GM19025 (cell line): ENCODE measurements at regions not wholly inside any gene's neighbourhood (a gene's known extent, or its start where the extent isn't known, plus 50 kb on each side); places are given as distances from the start of the nearest gene placed in this dataset.
"Not testable (repeated sequence)": the region's sequence is repeated elsewhere in the genome, so short reads cannot be mapped to it uniquely, and the experiment has no call there.

Experiments used
- ATAC-seq: cut with Tn5 transposase; IDR thresholded peaks from one replicate; pipeline ENCODE4 v1.9.1; 2021; ENCODE audit warnings: mild to moderate bottlenecking, low read depth, moderate library complexity; ENCODE audit not compliant: unreplicated experiment

DNA sequence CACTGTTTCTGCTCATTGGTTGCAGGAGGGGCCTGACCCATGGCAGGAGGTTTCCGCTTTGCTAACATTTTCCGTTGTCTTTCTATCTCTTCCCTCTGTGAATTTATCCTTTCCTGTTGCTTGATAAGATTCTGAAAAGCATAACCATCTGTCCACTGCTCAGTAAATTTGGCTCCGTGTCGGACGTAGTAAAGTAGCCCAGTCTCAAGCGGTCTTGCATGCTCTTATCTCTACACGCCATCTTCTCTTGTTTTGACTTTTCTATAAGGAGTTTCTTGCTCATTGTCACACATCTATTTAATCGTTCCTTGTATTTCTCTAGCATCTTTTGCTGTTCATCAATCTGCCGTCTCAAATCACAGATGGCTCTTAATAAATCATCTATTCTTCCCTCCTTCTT, 216.3 kb upstream of the CCL2 start:
- ATAC-seq: not testable (repeated sequence)

DNA sequence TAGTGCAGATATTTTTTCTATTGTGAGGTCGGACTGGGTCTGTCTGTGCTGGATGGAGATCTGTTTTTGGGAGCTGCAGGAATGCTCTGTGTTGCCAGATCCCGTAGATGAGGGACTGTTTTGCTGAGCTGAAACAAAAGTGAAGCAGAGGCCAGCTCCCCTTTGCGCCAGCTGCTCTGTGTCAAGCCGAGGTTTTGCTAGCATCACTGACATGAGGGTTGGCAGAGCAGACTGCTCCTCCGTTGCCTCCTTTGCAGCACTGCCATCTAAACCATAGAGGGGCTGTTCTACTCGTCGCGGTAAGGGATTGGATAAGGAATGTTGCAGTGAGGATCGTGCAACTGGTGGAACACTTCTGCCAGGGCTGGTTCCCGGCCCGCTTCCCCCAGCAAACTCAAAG, 215.9 kb upstream of the CCL2 start:
- ATAC-seq: not testable (repeated sequence)

DNA sequence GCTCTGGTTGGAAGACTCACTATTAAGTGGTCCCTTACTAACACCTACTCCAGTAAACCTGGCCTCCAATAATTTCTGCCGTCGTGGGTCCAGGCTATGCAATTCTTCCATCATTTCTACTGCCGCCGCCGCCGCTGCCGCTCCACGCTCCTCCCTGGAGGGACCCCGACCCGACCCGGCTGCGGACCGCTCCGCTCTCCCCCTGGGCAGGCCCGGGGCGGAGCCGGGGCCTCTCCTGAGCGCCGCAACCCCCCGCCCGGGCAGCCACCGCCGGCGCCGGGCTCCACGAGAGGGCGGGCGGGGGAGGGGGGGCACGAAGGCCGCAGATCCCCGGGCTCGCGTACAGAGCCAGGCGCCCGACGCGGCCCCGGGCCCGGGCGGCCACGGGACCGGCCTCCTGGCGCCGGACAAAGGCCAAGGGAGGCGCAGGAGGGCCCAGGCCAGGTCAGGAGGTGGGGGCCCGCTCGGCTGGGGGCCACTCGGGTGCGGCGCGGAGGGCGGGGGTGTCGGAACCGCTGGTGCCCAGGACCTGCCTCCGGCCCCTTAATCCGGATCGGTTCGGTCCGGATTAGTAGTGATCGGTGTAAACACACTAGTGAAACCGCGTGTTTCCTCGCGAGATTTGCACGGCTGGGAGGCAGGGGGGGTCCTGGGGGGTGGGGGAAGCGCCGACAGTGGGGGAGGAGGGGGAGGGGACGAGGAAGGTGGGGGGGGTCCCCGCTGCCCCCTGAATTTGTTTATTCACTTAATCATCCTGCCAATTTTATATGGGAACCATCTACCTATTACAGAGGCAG, 215.1 kb upstream of the CCL2 start:
- ATAC-seq: not testable (repeated sequence)

DNA sequence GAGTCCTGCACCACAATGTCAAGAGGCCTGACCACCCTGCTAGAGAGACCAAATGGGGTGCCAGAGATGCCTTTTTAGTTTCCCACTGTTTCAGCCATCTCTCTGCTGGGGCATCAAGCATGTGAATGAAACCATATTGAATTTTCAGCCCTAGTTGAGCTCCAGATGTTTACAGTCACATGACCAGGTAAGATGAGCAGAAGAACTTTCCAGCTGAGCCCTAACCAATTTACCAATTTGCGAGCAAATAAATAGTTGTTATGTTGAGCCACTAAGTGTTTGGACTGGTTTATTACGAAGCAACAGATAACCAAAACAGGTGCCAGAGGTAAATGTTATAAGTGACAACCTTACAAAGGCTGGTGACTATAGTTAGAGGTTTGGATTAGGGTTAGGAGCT, 209.1 kb upstream of the CCL2 start:
- ATAC-seq: no peak

DNA sequence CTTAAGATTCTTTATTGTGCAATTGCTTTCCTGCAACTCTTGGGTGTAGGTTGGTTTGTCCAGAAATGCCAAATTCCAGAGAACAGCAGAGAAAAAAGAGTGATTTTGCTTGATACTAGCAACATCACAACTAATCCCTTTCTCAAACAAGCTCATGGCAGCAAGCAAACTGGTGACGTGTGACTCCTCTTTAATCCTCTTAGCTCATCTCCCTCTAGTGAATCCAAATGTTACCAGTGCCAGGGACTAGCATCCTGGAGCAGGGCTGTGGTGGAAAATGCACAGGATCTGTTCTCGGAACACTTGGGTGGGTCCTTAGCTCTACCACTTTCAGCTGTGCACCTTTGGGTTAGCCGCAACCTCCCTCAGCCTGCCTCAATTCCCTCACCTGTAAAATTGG, 204.0 kb upstream of the CCL2 start:
- ATAC-seq: no peak

DNA sequence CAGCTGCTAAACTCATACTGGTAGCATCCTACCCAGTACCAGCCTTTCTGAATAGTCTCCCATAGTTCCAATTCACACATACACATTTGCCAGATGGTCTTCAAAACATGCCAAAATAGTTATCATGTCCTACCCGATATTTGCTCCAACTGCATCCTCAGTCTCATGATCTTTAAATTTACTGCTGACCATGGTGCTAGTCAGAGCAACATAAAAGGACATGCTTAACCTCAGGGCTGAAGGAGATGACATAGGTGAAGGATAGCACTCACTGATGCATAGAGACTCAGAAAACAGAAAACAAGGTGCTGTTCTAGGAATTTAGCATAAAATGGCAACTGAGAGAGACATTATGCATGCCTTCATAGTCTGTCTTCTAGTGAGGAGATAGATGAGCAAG, 200.6 kb upstream of the CCL2 start:
- ATAC-seq: no peak

DNA sequence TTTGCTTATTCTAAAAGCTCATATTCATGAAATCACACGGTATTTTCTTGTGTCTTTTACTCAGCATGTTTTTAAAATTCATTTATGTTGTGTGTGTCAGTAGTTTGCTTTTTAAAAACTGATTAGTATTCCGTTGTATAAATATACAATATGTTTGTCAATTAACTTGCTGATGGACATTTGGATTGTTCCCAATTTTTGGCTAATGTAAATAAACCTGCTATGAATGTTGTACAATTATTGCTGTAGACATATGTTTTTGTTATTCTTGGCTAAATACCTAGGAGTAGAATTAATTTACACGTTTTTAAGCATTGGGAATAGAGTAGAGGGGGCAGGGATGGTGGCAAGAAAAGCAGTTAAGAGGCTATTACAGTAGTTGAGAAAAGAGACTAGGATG, 199.5 kb upstream of the CCL2 start:
- ATAC-seq: no peak

DNA sequence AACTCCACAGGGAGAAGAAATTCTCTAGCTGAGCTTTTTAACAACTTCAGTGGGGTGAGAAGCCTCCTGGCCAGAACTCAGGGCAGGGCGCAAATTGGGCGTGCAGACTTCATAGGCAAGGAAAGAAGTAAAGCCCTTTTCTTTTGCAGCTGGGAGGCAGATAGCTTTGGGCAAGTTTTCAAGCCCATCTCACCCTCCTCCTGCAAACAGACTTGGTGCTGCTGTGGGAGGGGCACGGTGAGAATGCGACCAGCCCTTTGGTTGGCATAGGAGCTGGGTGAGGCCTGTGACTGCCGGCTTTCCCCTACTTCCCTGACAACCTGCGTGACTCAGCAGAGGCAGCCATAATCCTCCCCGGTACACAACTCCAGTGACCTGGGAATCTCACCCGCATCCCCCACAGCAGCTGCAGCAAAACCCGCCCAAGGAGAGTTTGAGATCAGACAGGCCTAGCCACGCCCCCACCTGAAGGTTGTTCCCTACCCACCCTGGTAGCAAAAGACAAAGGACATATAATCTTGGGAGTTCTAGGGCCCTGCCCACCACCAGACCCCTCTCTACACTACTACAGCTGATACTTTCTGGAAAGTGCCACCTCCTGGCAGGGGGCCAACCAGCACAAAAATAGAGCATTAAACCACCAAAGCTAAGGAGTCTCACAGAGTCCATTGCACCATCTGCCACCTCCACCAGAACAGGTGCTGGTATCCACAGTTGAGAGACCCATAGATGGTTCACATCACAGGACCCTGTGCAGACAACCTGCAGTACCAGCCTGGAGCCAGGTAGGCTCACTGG, 195.5 kb upstream of the CCL2 start:
- ATAC-seq: no peak

DNA sequence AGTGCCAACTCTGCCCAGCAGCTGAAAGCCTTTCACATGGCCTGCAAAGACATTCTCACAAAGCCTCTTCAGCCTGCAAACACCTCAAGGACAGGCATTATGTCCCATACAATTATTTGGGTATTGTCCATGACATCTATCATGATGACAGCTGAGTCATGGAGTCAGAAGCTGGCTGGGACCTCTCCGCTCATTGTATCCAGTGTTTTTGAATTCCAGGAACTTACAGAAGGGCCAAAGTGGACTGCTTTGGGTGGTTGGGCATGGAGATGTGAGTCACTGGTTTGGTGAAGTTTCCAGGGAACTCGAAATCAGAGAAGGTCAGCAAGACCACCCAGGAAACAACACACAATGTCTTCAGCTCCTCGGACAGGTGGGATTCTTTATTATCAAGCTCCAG, 188.6 kb upstream of the CCL2 start:
- ATAC-seq: no peak

DNA sequence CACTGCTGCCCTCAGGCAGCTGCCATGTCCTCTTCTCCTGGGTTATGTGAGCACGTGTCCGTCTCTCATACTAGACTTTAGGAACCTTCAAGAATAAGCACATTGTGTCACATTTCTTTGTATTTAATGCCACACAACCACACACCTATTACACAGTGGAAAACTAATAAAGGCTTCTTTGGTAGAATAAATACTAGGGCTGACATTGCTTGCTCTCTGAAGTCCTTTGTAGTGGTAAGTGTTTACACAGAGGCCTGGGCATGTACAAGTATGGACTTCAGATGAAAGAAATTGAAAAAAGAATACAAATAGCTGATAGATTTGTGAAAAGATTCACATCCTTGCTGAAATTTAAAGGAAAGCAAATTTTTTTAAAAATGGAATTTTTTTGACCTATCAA, 188.1 kb upstream of the CCL2 start:
- no peak for ATAC-seq

DNA sequence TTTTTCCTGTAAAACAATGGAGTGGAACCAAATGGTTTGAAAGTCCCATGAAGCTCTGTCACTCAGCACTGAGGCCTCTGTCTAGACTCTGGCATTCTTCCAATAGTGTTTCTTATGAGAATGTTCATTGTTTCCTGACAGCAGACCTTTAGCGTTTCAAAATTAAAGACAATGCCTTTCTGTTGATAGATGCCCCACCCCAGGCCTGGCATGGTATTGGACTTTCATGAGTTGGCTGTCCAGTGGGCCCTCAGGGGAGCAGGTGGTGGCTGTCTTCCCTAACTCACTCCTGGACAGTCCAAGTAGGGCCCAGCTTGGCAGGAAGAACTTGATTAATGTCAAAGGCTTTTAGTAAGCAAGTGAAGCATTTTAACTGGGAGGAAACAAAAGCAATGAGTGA, 186.5 kb upstream of the CCL2 start:
- no peak for ATAC-seq

DNA sequence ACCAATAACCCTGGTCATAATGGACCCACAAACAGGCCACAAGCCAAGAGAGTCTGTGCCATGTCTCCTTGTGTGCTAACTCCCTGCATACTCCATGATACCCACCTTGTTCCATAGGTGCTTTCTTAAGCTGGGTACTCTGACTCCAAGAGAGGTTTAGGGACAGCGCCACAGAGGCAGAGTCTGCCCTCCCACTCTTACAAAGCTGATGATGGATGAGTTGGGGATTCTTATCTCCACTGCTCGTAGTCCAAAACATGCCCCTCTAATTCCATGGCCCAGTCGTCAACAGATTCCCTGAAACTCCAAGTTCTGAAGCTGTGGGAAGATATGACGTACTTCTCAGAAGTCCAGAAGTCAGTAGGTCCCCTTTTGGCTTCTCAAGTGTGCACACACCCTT, 184.4 kb upstream of the CCL2 start:
- ATAC-seq: no peak

DNA sequence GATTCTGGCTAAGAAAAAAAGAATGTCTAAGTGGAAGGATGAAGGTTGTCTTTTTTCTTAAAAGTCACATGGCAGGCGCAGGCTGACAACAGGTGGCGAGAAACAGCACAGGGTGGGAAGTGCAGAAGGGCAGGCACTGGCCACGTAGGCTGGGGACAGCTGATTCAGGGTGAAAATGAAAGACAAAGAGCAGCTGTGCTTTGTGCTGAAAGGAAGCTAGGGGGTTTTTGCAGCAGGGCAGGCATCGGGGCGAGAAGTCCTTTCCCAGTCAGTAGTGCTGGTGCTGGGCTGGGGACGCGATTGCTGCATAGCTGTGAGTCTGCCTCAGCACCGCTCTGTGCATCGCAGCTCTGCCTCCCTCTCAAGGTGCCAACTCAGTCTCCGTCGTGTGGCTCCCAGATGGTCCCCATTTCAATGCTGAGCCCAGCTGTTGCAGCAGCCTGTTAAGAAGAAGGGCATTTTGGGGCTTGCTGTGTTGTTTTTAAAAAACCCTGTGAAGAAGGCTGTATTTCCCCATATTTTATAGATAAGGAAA, 183.1 kb upstream of the CCL2 start:
- no peak for ATAC-seq

DNA sequence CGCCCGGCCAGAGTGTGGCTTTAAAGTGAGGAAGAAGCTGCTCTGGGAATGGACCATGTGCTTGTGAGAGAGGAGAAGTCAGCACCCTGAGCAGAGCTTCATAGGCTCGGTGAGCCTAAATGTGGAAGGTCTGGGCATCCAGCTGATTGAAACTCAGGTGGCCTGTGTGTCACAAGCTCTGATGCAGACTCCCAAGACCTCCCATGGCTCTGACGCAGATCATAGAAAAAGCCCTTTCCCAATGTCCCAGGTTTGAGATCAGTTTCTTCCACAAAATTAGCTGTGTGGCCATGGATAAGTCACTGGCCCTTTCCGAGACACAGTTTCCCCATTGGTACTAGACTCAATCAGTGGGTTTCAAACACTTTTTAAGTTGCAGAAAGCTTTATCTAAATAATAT, 180.0 kb upstream of the CCL2 start:
- no peak for ATAC-seq

DNA sequence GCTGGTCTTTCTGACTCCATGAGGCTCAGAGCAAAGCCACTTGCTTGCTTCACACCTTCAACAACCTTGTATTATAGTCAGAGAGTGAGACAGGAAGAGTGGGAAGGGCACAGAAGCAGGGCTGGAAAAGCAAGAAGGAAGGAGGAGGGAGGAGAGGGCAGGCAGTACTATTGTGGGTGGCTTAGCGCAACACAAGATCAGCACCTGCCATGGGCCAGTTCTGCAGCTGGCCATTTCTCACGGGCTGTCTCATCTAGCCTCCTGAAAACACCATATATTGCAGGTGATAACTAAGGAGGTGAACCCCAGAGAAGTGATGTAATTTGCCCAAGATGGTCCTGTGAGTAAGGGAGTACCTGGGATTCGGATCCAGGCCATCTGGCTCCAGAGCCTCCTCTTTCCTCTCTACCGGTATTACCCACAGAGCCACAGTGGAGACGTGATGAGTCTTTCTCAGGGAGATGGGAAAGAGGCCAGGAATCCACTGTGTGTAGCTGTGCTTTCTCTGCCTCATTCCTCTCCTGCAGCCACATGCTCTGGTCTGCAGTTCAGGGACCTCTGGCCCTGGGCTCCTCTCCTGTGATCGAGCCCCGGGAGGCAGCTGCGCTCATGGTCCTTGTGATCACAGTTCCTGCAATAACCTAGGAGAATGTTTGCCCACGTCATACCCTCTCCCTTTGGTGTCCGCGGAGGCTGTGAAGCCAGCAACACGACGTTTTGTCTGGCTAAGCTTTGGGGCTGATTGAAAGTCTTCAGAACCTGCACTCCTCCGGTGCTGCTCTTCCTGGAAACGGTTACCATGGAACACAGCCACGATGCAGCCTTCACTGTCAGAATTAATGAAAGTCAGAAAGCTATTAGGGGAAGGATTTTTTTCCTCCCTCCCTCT, 178.1 kb upstream of the CCL2 start:
- no peak for ATAC-seq

DNA sequence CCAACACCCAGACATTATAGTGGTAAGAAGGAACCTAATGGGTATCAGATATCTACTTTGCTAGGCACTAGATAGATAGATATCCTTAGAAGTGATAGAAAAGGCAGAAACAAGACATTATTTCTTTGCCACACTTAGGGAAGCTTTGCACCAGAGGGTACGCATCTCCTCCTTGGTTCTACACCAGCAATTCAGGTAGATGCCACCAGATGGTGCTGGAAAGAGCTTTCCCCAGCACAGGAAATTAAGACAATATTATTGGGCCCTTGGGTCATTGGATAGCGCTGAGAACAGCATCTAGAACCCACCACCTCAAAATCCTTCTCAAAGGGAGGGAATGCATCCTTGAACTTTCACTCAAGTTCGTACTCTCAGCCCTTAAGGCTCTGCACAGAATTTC, 173.8 kb upstream of the CCL2 start:
- no peak for ATAC-seq

DNA sequence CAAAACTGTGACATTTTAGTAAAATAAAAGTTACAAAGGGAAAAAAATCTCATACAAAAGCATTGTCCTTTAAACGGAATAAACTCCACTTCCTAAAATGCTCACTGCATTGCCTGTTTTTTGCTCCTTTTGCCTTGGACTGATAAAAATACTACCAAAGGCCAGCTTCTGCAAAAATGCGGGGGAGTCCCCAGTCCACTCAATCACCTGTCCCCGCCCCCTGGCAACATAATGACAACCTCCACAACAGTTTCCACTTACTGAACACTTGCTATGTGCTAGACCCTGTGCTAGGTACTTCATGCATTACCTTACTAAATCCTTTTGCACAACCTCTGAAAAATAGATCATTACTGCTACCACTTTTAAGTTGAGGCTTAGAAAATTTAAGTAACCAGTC, 172.7 kb upstream of the CCL2 start:
- ATAC-seq: no peak

DNA sequence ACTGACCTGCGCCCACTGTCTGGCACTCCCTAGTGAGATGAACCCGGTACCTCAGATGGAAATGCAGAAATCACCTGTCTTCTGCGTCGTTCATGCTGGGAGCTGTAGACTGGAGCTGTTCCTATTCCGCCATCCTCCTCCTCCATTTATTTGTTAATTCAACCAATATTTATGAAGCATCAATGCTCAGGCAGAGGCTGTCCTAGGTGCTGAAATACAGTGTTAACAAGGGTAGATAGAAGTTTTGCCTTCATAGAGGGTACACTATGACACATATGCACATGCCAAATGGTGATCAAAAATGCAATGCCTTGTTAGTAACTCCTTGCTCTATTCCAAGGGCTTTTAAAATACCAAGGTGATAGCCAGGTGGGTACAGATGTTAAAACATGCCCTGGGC, 166.0 kb upstream of the CCL2 start:
- ATAC-seq: not testable (repeated sequence)

DNA sequence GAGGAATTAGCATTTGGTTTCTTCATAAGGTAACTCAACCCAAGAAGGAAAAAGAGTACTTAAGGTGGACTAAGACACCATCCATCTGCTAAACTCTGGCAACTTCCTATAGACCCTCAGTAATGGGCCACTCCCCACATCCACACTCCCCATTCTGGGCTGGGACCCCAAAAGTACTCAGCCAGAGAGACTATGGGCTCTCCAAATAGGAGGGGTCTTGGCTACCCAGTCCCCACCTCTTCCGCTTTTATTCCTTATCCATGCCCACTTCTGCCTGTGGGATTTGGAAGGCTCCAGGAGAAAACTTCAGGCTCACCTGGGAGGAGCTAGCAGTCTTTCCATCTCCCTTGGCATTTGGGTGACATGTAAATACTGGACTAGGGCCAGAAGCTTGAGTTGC, 164.5 kb upstream of the CCL2 start:
- no peak for ATAC-seq

DNA sequence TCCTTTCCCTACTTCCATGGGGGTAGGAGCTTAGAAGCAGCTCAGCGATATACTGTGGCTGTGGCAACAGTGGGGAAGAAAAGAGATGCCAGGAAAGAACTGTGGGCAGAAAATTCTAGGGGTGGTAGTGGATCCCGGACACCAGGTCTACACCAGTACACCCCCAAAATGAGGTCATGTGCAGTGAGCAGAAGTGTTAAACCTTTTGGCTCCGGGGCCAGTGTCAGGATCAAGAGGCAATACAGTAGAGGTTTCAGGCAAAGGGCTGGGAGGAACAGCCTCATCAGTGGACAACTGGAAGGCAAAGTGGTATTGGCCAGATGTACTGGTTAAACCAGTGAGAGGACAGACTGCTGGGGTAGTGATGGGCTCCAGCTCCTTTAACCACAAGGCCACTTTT, 163.1 kb upstream of the CCL2 start:
- no peak for ATAC-seq

DNA sequence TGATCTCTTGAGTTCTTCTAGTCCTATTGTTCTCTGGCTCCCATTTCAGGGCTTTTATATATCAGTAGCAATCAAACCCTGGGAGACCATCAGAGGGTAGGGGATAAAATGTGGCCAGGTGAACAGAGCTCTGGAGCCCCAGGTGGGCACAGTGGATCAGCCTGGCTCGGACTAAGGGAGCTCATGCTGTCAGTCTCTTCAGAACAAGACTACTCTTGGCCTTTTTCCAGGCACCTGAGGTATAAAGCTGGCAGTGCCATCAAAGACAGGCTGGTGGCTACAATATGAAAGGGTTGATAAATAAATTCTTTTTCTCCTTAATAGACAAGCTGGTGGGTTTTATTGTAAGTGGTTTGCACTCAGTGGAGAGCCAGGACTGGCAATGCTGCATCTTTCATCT, 160.0 kb upstream of the CCL2 start:
- ATAC-seq: no peak
